Fibroblast of the conjunctiva (primary cell): ENCODE measurements at regions not wholly inside any gene's neighbourhood (a gene's known extent, or its start where the extent isn't known, plus 50 kb on each side); places are given as distances from the start of the nearest gene placed in this dataset.
"Not testable (repeated sequence)": the region's sequence is repeated elsewhere in the genome, so short reads cannot be mapped to it uniquely, and the experiment has no call there.

ENCODE experiments used
- DNase-seq: peaks from one replicate; pipeline ENCODE4 v3.0.0-alpha.2; 2010; ENCODE audit warnings: low read depth

- DNase-seq = no peak
Measured at GRCh38 chr7:131670406-131670805, 114.0 kb upstream of the PODXL start.

- no peak for DNase-seq
Measured at GRCh38 chr7:131667699-131668098, 111.3 kb upstream of the PODXL start.

DNA sequence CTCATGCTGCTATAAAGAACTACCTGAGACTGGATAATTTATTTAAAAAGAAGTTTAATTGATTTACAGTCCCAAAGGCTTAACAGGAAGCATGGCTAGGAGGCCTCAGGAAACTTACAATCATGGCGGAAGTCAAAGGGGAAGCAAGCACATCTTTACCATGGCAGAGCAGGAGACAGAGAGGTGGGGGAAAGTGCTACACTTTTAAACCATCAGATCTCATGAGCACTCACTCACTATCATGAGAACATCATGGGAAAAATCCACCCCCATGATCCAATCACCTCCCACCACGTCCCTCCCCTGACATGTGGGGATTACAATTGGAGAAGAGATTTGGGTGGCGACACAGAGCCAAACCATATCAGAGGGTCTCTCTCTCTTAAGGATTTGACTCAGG is 108.6 kb upstream of the PODXL start:
- no peak for DNase-seq

DNA sequence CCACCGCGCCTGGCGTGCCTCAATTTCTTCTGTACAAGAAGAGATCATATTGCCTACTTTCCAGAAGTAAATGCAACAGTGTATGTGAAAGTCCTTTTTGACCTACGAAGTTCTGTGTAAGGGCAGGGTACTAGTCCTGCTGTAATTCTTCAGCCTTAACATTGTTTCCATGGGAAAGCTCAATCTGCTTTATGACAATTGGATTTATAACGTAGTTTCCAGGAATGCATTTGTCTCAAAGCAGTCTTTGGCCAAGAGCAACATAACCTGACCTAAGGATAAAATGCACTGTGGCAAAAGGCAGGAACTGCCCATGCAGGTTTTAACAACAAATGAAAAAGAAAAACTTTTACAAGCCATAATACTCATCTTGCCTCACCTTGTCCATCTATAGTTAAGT is 108.1 kb upstream of the PODXL start:
- no peak for DNase-seq

DNA sequence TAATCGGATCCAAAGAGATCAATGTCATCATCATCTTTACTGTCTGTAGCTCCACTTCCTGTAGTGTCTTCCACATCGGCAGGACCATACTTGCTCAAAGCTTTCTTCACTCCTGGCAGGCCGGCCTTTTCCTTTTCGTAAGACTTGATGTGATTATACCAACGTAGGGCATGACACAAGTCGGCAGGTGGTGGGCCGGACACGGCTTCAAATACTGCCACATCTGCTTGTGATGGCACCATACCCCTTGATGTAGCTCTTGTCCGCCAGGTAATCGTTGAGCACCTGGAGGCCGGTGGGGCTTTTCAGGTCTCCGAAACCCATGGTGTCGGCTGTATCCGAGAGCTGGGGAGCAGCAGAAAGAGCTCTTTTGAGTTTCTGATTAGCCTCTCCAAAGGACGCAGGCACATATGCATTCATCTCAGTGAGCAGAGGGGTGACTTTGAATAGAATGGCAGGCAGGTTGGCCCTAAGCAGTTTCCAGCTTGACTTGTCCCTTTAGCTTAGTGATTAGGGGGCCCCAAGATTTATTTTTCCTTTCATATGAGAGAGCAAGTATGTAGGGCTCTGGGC is 106.0 kb upstream of the PODXL start:
- not testable (repeated sequence) for DNase-seq

GRCh38 chr7:131657881-131658280 is 101.5 kb upstream of the PODXL start:
- no peak for DNase-seq

DNA sequence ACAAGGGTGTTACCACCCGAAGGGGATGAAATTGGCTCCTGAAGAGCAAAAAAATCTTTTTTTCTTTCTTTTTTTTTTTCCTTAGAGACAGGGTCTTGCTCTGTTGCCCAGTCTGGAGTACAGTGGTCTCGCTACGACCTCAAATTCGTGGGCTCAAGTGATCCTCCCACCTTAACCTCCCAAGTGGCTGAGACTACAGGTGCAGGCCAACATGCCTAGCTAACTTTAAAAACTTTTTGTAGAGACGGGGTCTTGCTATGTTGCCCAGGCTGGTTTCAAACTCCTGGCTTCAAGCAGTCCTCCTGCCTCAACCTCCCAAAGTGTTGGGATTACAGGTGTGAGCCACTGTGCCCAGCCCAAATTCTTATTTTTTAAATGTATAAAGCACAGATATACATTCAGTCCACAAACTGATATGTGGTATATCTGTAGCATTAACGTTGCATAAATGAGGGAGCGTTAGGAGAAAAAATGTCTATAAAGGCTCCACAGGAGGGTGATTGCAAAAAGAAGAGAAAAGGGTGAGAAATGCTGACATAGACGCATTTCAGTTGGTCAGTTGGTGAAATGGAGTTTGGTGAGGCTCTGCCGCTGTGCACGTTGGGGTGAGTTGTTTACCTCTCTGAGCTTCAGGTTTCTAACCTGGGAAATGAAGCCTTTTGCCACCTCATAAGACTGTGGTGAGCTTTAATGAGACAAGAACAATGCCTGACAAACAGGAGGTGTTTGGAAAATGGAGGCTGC is 100.7 kb upstream of the PODXL start:
- no peak for DNase-seq

- no peak for DNase-seq
Measured at GRCh38 chr7:131655866-131656265, 99.4 kb upstream of the PODXL start.

DNA sequence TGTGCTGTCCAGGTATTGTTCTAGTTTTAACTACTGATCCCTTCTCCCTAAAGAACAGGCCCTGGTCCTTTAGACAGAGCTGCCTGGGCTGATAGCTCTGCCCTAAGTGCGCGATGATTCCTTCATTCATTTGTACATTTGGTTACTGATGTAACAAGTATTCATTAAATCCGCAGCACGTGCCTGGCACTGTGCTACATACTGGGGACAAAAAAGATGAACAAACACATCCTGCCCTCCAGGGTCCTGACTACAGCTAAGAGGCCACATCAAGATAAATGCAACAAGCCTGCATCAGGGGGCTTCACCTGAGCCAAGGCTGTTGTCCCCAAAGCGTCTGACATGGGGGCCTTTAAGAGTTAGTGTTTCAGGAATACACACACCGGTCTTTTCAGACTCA is 99.0 kb upstream of the PODXL start:
- DNase-seq = no peak

- peak; percentile 42 for DNase-seq
Measured at GRCh38 chr7:131654668-131655326, 98.4 kb upstream of the PODXL start.

DNA sequence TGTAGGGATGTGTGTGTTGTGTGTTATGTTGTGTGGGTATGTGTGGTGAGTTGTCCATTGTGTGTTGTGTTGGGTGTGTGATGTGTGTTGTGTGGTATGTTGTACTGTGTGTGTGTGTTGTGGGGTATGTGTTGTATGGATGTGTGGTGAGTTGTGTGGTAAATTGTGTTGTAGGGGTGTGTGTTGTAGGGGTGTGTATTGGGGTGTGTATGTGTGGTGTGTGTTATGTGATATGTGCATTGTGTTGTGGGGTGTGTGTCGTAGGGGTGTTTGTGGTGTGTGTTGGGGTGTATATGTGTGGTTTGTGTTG is 97.8 kb upstream of the PODXL start:
- DNase-seq = no peak

DNA sequence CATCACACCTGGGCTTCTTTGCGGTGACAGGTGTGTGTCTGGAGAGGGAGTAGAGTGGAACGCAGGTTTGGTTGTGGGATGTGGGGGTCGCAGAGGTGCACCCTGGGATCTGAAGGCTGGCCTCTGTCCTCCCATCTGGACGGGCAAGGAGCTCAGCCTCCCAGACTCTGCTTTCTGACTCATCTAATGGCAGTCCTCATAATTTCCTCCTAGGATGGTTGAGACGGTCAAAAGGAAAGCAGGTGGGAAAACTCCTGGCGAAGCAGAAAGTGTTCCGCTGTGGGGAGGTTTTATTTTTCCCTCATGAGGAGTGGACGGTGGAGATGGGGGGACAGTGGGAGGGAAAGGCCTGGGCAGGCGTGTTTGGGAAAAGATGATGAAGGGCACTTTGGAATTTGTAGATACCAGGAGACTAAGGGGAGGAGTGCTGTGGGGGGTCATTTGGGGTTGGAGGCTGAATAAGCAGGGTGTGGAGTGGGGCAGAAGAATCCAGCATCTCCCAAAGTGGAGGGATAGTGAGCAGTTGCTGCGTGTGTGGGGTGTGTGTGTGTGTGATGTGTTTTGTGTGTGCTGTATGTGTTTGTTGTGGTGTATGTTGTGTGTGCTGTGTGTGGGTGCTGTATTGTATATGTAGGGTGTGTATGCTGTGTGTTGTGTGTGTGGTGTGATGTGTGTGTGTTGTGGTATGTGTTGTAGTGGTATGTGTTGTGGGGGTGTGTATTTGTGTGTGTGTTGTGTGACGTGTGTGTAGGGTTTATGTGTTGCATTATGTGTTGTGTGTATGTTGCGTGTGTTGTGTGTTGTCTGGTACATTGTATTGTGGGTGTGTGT is 97.2 kb upstream of the PODXL start:
- DNase-seq = no peak

DNA sequence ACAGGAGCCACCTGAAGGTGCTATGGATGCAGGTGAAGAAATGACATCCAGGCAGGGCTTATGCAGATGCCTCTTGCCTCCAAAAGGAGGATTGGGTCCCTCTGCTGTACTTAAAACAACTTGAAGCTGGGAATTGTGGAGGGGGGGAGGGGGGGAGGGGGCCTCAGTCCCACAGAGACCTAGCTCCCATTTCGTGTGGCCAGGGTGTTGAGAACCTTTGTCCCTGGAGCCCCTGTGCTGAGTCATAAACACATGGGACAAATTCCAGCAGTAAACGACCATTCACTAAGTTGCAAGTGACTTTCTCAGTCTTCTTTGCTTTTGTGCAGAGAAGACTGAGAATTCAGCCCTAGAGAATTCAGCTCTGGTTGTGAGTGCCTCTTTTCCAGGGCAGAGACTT is 96.5 kb upstream of the PODXL start:
- no peak for DNase-seq

DNA sequence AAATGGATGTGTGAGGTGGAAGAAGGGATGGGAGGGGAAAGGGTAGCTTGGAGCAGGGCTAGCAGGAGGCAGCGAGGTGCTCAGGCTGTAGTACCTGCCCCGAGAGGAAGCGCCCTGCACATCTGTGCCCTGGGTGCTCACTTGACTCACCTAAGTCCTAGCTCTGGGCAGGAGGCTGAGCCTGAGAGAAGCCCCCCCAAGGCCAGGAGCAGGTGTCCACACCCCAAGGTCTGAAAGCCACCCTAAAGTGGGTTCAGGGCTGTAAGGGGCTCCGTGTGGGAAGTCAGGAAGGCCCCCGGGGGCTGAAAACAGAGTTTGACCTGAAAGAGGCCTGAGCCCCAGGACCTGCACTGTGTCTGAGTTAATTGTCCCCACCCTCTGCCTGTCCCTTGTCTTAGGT is 95.8 kb upstream of the PODXL start:
- no peak for DNase-seq

DNA sequence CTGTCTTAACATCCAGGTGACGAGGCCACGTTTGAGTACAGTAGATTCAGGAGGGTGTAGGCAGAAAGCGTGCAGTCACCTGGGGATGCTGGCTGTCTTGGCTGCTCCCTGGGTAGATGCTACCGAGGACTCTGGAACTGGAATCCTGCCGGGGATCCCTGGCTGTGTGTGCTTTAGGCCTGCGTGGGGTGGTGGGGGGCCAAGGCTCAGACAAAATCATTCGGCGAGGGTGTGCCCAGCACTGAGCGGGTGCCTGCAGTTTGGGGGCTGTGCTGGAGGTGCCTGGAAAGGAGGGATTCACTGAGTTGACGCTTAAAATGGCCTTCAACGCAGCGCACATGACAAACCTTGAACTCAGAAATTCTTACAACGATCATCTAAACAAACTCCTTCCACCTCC is 93.5 kb upstream of the PODXL start:
- DNase-seq = no peak

DNA sequence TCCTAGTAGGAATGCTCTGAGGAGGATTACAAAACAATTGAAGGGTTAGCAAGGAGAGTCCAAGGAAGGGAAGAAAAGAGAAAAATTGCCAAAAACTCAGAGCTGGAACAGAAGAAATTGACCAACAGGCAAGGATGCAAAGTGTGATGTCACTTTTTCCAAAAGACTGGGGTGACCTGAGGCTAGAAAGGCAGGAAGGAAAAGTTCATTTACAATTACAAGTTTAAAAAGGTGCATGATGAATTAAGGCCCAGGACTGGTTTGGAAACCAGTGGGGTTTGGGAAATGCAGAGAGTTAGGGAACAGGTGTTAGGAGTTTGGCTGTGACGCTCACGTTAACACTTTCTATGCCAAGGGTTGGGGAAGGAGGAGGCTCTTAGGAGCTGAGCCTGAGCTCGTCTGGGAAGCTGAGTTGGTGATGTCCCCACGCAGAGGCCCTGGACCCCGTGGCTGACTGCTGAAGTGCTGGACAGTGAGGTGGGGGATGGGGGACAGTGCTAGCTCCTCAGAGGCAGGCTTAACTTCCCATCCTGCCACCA is 92.6 kb upstream of the PODXL start:
- no peak for DNase-seq

DNA sequence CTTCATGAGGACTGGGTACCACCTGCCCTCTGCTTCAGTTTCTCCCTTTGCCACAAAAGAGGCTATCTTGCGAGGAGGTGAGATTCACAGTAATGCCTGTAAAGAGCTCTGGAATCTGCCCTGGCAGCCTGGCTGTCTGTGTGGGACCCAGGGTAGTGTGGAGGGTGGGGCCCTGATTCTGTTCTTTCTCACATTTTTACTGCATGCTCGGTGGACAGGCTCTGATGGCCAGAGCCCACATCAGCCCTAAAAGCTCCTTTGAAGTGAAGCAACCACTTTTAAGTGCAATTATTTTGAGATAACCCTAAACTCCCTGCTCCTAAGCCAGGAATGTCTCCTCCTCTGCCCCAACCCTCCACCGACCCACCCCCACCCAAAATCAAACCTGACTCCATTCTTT is 92.1 kb upstream of the PODXL start:
- no peak for DNase-seq

DNA sequence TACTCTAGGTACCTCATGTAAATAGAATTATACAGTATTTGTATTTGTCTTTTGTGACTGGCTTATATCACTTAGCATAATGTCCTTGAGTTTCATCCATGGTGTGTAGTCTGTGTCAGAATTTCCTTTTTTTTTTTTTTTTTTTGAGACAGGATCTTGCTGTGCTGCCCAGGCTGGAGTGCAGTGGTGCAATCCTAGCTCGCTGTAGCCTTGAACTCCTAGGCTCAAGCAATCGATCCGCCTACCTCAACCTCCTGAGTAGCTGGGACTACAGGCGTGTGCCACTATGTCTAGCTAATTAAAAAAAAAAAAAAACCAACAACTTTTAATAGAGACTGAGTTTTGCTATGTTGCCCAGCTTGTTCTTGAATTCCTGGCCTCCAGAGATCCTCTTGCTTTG is 89.8 kb upstream of the PODXL start:
- DNase-seq = no peak

DNA sequence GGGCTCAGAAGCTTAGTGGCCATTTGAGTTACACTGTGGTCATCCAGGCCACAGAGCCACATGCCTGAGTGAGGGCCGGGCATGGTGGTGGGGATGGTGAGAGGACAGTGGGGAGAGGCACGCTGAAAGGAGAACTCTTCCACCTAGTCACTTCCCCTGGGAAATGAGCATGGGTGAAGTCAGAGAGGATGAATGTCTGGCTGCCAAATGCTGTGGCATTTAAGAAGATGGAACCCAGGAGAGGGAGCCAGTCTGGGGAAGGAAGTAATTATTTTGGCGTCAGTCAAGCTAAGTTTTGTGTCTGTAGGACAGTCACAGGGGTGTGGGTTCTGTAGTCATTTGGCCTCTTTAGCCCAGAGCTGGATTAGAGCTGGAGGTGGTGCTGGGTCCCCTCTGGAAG is 86.0 kb upstream of the PODXL start:
- DNase-seq = no peak

DNA sequence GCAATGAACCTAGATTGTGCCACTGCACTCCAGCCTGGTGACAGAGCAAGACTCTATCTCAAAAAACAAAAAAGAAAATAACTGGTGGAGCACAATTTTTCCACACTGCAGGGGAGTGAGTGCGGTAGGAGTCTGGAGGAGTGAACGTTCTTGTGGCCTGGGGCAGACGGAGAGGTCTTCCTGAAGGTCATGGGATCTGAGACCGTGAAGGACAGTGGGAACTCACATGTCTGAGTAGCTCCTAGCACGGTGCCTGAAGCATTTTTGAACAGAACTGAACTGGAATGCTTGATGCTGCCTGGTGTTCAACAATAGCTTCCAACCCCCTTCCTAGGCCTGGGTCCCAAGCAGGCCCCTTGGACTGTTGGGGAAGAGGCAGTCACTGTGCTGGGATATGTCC is 84.3 kb upstream of the PODXL start:
- no peak for DNase-seq

- no peak for DNase-seq
Measured at GRCh38 chr7:131638641-131639430, 82.4 kb upstream of the PODXL start.

DNA sequence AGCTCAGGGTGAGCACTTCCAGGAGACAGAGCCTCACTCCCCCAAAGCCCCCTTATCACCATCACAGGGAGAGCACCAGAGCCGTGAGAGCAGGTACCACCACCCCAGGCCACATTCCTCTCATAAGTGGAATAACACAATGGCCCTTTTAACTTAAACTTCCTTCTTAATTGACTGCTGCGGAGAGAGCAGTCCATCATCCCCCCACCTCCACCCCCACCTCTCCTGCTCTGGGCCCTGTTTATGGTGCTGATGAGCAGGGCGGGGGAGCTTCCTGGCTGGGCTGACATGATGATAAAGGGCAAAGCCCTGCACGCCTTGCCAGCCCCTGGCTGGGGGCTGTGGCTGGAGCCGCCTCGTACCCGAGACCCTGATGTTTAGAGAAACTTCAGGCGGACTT is 81.4 kb upstream of the PODXL start:
- DNase-seq = no peak
